CD4-positive, alpha-beta T cell treated with Interleukin-12 subunit alpha and Interleukin-12 subunit beta, for 1 hour (primary cell): ENCODE measurements at regions not wholly inside any gene's neighbourhood (a gene's known extent, or its start where the extent isn't known, plus 50 kb on each side); places are given as distances from the start of the nearest gene placed in this dataset.

ENCODE experiments used
- DNase-seq: peaks from one replicate; pipeline ENCODE4 v3.0.0-alpha.2; 2020

- no peak for DNase-seq
Observed at GRCh38 chr12:89946518-89947135, 238.0 kb upstream of the ATP2B1 start.

GRCh38 chr12:89945123-89945522 lies 236.5 kb upstream of the ATP2B1 start:
- no peak for DNase-seq

- DNase-seq = peak; percentile 22
Observed at GRCh38 chr12:89943463-89943862, 234.8 kb upstream of the ATP2B1 start.

- no peak for DNase-seq
Observed at GRCh38 chr12:89941436-89941835, 232.8 kb upstream of the ATP2B1 start.

- no peak for DNase-seq
Observed at GRCh38 chr12:89939522-89940215, 231.0 kb upstream of the ATP2B1 start.

GRCh38 chr12:89936631-89937030 lies 228.0 kb upstream of the ATP2B1 start:
- DNase-seq = no peak

- no peak for DNase-seq
Observed at GRCh38 chr12:89935850-89936249, 227.2 kb upstream of the ATP2B1 start.

- no peak for DNase-seq
Observed at GRCh38 chr12:89933911-89934310, 225.3 kb upstream of the ATP2B1 start.

GRCh38 chr12:89932954-89933353 lies 224.3 kb upstream of the ATP2B1 start:
- no peak for DNase-seq

- no peak for DNase-seq
Observed at GRCh38 chr12:89928467-89928866, 219.8 kb upstream of the ATP2B1 start.

GRCh38 chr12:89927226-89927698 lies 218.6 kb upstream of the ATP2B1 start:
- DNase-seq = peak; percentile 20

- no peak for DNase-seq
Observed at GRCh38 chr12:89924191-89924590, 215.6 kb upstream of the ATP2B1 start.

GRCh38 chr12:89923091-89923490 lies 214.5 kb upstream of the ATP2B1 start:
- no peak for DNase-seq

GRCh38 chr12:89920866-89921265 lies 212.2 kb upstream of the ATP2B1 start:
- no peak for DNase-seq

GRCh38 chr12:89919241-89919906 lies 210.7 kb upstream of the ATP2B1 start:
- DNase-seq = no peak

- DNase-seq = no peak
Observed at GRCh38 chr12:89918172-89918846, 209.7 kb upstream of the ATP2B1 start.

GRCh38 chr12:89909753-89910152 lies 201.1 kb upstream of the ATP2B1 start:
- DNase-seq = no peak

- DNase-seq = no peak
Observed at GRCh38 chr12:89907659-89908058, 199.0 kb upstream of the ATP2B1 start.

GRCh38 chr12:89906824-89907223 lies 198.2 kb upstream of the ATP2B1 start:
- DNase-seq = no peak

- DNase-seq = no peak
Observed at GRCh38 chr12:89906178-89906577, 197.5 kb upstream of the ATP2B1 start.

- no peak for DNase-seq
Observed at GRCh38 chr12:89901906-89902642, 193.4 kb upstream of the ATP2B1 start.

- DNase-seq = no peak
Observed at GRCh38 chr12:89901319-89901718, 192.7 kb upstream of the ATP2B1 start.

GRCh38 chr12:89899651-89900050 lies 191.0 kb upstream of the ATP2B1 start:
- no peak for DNase-seq
